Skeletal muscle satellite cell (primary cell): ENCODE measurements at regions not wholly inside any gene's neighbourhood (a gene's known extent, or its start where the extent isn't known, plus 50 kb on each side); places are given as distances from the start of the nearest gene placed in this dataset.
A peak's percentile ranks its signal among the peaks of the same experiment; 100 is the strongest.
"Not testable (repeated sequence)": the region's sequence is repeated elsewhere in the genome, so short reads cannot be mapped to it uniquely, and the experiment has no call there.

Experiments used
- H3K27me3 ChIP-seq: 2 replicates; pipeline ENCODE4 v1.7.0; 2013; ENCODE audit warnings: low read length; ENCODE audit not compliant: control insufficient read depth, insufficient read depth
- H3K36me3 ChIP-seq: 2 replicates; pipeline ENCODE4 v1.7.0; 2013; ENCODE audit warnings: mild to moderate bottlenecking, control low read depth, low read length; ENCODE audit not compliant: insufficient read depth
- H3K4me1 ChIP-seq: 2 replicates; pipeline ENCODE4 v1.7.0; 2013; ENCODE audit warnings: low read length; ENCODE audit not compliant: control insufficient read depth, insufficient read depth
- H3K4me2 ChIP-seq: 2 replicates; pipeline ENCODE4 v1.7.0; 2013; ENCODE audit warnings: mild to moderate bottlenecking, low read length
- H3K4me3 ChIP-seq: 2 replicates; pipeline ENCODE4 v1.7.0; 2013; ENCODE audit warnings: low read length
- H3K9ac ChIP-seq: 2 replicates; pipeline ENCODE4 v1.7.0; 2013; ENCODE audit warnings: mild to moderate bottlenecking, low read depth, low read length, moderate library complexity
- H3K9me3 ChIP-seq: replicated peaks from 2 replicates; pipeline ENCODE4 v1.7.0; 2013; ENCODE audit warnings: mild to moderate bottlenecking, control low read depth, low read length

DNA sequence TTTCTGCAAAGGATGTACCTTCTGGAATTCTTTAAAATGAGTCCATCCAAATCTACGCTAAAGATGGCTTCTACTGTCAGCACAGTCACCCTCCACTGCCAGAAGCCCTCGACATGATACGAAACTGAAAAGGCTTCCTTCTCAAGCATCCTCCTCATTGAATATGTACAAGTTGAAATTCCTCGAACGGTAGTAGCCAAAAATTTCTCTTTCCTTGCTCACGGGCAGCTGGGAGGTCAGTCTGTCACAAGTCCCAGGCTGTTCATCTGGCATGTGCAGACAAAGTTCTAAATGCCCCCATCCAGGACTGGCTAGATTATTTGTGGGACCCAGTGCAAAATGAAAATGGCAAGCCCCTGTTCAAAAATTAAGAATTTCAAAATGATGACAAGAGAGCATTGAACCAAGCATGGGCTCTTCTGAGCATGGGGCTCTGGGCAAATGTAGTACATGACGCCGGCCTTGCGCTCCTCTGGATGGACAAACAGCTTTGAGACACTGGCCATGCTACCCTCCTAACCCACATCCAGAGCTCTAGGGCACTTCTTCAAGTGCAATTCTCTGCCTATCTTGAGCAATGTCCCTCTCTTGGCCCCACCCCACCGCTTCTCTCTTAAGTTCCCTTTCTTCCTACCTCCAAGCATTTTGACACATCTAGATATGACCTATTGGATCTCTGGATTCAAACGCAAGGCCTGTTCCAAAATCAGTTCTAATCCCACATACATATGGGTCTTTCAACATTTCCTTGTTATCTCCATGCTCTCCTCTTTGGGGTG lies 78.9 kb upstream of the FLT1 start:
- H3K36me3 ChIP-seq, result no peaks in the 10 kb centered on the region
- H3K4me1 ChIP-seq, result peaks cover 5% of the 10 kb centered on the region
- H3K27me3 ChIP-seq, result no peaks in the 10 kb centered on the region
- H3K9me3 ChIP-seq, result no peaks in the 10 kb centered on the region
- no peak overlapping the region for H3K9ac ChIP-seq
- no peak overlapping the region for H3K4me3 ChIP-seq
- H3K4me2 ChIP-seq, result no peak overlapping the region

DNA sequence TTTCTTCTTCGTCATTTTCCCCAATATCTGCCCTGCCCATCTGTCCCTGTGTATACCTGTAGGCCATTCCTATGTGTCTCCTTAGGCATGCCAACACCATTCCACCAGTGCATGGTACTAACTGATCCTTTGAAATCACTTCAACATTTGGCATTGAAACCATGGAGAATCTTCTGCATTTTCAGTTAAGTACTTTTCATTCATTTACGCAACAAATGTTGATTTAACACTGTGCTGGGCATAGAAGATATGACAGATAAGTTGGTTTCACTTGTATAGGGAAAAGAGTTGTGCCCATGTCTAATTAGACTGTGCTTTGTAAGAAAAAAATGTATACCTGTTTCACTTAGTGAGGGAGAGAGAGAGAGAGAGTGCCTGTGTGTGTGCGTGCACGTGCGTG lies 77.9 kb upstream of the FLT1 start:
- Histone ChIP-seq H3K4me2 (no peak overlapping the region), H3K9ac (no peak overlapping the region), H3K9me3 (no peaks in the 10 kb centered on the region), H3K4me1 (peaks cover 5% of the 10 kb centered on the region), H3K4me3 (no peak overlapping the region), H3K36me3 (no peaks in the 10 kb centered on the region), H3K27me3 (no peaks in the 10 kb centered on the region)

DNA sequence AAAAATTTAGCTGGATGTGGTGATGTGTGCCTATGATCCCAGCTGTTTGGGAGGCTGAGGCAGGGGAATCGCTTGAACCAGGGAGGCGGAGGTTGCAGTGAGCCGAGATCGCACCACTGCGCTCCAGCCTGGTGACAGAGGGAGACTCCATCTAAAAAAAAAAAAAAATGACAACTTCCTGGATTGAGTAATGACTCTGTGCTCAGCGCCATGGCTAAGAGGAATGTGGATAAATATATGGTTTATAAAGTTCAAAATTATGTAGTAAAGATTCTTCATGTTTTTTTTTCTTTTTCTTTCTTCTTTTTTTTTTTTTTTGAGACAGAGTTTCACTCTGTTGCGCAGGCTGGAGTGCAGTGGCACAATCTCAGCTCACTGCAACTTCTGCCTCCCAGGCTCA lies 75.4 kb upstream of the FLT1 start:
- not testable (repeated sequence) for H3K36me3 ChIP-seq, H3K4me2 ChIP-seq, H3K4me3 ChIP-seq, H3K4me1 ChIP-seq, H3K9me3 ChIP-seq, H3K9ac ChIP-seq, H3K27me3 ChIP-seq

DNA sequence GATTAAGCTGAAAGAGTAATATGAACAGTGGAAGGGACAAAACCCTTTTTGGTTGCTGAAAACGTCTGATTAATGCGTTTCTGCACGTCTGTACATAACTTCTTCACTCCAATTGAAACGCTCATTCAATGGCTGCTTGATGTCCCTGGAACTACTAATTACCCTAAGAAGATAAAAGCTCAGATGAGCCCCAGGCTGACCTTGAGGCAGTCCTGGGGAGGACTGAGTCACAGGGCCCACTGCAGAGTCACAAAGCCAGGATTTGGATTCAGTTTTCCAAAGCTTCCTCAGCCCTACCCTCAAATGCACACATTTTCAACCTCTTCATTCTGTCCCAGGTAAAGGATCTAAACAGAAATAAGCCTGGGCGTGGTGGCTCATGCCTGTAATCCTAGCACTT lies 75.0 kb upstream of the FLT1 start:
- Histone ChIP-seq H3K9me3 (no peaks in the 10 kb centered on the region), H3K27me3 (no peaks in the 10 kb centered on the region), H3K9ac (no peak overlapping the region), H3K4me1 (peaks cover 1% of the 10 kb centered on the region), H3K4me3 (no peak overlapping the region), H3K36me3 (no peaks in the 10 kb centered on the region), H3K4me2 (no peak overlapping the region)

DNA sequence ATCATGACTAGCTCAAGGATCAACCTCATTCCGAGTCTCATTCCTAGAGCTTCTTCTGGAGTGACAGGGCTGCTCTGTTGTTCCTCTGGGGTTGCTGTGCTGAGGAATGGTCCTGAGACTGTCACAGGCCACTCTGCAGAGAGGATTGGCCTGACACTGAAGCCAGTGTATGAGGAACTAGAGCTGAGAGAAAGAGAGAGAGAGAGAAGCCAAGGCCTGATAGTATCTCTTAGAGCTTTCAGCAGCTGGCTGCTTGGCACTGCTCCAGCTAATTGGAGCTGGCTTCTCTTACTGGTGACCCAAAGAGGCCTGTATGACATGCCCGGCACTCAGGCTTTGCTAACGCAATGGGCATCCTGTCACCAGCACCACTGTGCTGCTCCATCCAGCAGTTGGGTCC lies 73.4 kb upstream of the FLT1 start:
- Histone ChIP-seq H3K4me3 (no peak overlapping the region), H3K9ac (no peak overlapping the region), H3K27me3 (no peaks in the 10 kb centered on the region), H3K4me2 (no peak overlapping the region), H3K36me3 (no peaks in the 10 kb centered on the region), H3K4me1 (no peaks in the 10 kb centered on the region), H3K9me3 (no peaks in the 10 kb centered on the region)

DNA sequence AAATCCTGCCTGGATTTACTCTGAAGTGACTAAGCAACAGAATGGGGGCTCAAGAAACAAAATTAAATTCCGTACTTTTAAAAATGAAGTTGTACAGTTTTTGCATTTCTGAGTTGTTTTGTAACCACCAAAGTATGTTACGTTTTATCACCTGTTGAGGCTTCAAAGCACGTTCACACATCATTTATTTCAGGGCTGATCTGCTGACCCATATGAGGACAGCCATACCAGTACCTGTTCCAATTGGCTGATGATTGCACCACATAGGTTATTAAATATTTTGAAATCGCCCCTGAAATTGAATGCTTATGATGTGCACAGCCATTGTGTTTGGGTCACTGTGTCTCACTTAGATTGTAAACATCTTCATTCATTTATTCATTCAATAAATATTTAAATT lies 72.0 kb upstream of the FLT1 start:
- H3K9me3 ChIP-seq, result no peaks in the 10 kb centered on the region

DNA sequence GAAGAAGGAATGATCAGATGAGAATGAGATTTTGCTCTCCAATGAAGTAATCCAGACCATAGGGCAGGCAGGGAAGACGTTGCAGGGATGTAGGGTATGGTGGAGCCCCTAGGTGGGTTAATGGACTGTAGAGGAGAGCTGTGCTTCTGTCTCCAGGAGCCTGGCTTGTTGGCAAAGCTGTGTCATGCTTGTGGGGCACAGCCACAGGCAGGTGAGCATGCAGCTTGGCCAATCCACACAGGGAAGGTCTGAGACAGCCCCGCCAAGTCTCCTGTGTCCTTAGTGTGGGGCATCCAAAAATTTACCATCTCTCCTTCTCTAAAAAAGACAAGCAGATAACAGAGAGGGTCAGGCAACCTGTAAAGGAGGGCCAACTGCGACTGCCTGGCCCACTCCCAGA lies 71.4 kb upstream of the FLT1 start:
- no peaks in the 10 kb centered on the region for H3K36me3 ChIP-seq
- H3K9ac ChIP-seq, result no peak overlapping the region
- no peaks in the 10 kb centered on the region for H3K4me1 ChIP-seq
- no peaks in the 10 kb centered on the region for H3K9me3 ChIP-seq
- H3K4me3 ChIP-seq, result no peak overlapping the region
- no peak overlapping the region for H3K4me2 ChIP-seq
- no peaks in the 10 kb centered on the region for H3K27me3 ChIP-seq

More for the DNA sequence above, 72.0 kb upstream of the FLT1 start:
- Histone ChIP-seq H3K4me1 (no peaks in the 10 kb centered on the region), H3K36me3 (no peaks in the 10 kb centered on the region), H3K4me3 (no peak overlapping the region), H3K27me3 (no peaks in the 10 kb centered on the region), H3K4me2 (no peak overlapping the region), H3K9ac (no peak overlapping the region)

DNA sequence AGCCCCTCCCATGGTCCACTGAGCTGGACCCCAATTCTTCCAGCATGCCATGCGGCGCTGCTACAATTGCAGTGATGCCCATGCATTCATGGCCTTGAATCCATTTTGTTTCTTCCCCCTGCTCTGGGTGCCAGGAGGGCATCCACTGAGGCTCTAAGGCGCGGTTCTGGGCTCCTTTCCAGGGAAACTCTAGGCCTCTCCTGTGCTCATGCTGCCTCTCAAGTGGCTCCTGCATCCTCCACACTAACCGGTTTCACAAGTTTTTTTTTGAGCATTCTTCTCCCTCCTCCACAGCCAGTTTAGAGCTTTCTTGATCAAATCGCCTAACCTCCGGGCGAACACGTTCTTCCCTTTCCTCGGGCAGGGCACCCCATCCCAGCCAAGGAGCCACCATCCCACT lies 69.1 kb upstream of the FLT1 start:
- Histone ChIP-seq H3K4me2 (no peak overlapping the region), H3K4me1 (no peaks in the 10 kb centered on the region), H3K4me3 (no peak overlapping the region), H3K9ac (no peak overlapping the region), H3K9me3 (no peaks in the 10 kb centered on the region), H3K27me3 (no peaks in the 10 kb centered on the region), H3K36me3 (no peaks in the 10 kb centered on the region)

DNA sequence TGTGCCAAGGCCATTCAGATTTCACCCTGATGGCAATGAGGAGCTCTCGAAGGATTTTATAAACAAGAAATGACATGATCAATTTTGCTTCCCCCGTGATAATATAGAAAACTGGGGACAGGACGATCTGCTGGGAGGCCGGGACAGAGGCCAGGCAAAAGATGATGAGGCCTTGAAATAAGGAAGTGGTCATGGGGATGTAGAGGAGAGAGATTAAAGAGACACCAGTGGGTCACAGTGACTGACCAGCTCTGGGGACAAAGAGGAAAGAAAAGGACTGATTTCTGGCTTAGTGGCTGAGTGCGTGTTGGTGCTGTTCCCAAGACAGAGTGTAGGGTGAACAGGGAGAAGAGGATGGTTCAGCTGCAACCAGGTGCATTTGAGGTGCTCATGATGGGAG lies 68.7 kb upstream of the FLT1 start:
- Histone ChIP-seq H3K4me3 (no peak overlapping the region), H3K36me3 (no peaks in the 10 kb centered on the region), H3K4me2 (no peak overlapping the region), H3K27me3 (no peaks in the 10 kb centered on the region), H3K9ac (no peak overlapping the region), H3K9me3 (no peaks in the 10 kb centered on the region), H3K4me1 (peaks cover 3% of the 10 kb centered on the region)

DNA sequence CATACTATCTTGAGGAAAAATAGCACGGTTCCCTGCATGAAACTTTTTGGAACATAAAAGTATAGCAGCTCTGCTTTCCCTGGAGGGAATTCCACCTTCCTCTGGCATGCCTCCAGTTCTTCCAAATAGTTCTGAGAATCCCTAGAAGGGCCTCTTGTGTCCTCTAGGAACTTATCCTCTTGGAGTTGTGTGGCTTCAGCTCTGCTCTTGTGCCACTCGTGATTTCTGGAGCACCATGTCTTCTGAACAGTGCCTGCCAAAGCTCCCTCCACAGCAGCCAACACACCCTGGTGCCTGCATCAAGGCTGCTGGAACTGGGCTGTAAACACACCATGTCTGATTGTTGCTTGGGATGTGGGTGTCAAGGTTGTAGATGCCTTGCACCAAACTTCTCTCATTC lies 65.7 kb upstream of the FLT1 start:
- Histone ChIP-seq H3K27me3 (no peaks in the 10 kb centered on the region), H3K4me1 (peaks cover 13% of the 10 kb centered on the region), H3K4me3 (no peak overlapping the region), H3K36me3 (no peaks in the 10 kb centered on the region), H3K9ac (no peak overlapping the region), H3K9me3 (no peaks in the 10 kb centered on the region), H3K4me2 (no peak overlapping the region)

DNA sequence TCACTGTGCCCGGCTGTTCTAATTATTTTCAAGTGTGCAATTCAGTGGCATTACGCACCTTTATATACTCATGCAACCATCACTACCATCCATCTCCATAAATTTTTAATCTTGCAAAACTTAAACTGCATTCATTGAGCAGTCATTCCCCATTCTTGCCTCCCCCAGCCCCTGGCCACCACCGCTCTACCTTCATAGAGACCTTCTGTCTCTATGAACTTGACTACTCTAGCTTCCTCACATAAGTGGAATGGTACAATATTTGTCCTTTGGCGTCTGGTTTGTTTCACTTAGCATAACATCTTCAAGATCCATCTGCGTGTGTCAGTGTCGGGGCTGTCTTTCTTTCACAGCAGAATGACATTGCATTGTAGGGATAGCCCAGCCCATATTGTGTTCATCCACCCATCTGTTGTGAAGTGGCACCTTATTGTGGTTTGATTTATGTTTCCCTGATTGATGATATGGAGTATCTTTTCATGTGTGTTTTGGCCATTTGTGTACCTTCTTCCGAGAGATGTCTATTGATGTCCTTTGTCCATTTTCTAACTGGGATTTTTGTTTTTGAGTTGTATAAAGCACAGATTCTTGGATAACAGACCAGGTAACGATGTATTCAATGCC lies 64.8 kb upstream of the FLT1 start:
- H3K4me1 ChIP-seq, result peaks cover 13% of the 10 kb centered on the region

DNA sequence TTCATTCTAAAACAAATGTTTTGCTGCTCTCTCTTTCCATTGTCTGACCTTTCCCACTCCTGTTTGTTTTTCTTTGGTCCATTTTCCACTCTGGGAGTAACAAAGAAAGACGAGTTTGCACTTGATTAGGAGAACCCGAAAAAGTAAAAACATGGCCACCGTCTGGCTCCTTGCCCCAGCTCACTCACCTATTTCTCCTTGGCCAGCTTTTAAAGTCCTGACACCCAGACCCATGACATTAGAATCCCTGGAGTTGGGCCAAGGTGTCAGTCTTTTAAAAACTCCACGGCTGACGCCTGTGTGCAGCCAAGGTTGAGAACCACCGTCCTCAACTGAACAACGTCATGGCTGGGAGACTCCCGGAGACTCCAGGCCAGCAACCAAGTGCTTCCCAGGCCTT lies 63.6 kb upstream of the FLT1 start:
- Histone ChIP-seq H3K27me3 (no peaks in the 10 kb centered on the region), H3K9me3 (no peaks in the 10 kb centered on the region), H3K36me3 (no peaks in the 10 kb centered on the region)

More for the DNA sequence above, 64.8 kb upstream of the FLT1 start:
- H3K36me3 ChIP-seq, result no peaks in the 10 kb centered on the region
- no peaks in the 10 kb centered on the region for H3K9me3 ChIP-seq
- no peaks in the 10 kb centered on the region for H3K27me3 ChIP-seq
- no peak overlapping the region for H3K4me3 ChIP-seq
- H3K9ac ChIP-seq, result no peak overlapping the region
- no peak overlapping the region for H3K4me2 ChIP-seq

More for the DNA sequence above, 63.6 kb upstream of the FLT1 start:
- Histone ChIP-seq H3K4me1 (peaks cover 13% of the 10 kb centered on the region), H3K9ac (peak overlapping the region; percentile 29), H3K4me3 (no peak overlapping the region), H3K4me2 (peak overlapping the region; percentile 42)
